ENCODE measurements at regions not wholly inside any gene's neighbourhood (a gene's known extent, or its start where the extent isn't known, plus 50 kb on each side); places are given as distances from the start of the nearest gene placed in this dataset.
A peak's percentile ranks its signal among the peaks of the same experiment; 100 is the strongest.

DNA sequence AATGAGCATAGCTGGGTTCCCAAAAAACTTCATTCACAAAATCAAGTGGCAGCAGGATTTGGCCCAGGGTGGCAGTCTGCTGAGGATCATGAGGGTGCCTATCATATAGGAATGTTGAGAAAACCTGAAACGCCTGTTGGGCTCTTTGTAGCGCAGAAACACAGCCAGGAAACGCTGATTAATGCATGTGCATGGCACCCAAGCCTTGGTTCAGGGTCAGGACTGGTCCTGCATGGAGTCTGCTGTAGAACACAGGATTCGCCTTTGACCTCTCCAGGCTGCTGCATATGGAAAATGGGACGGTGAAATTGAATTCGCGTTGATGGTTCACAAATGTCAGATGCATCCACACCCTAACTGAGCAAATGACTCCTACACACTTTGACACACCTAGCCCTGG lies 227.9 kb upstream of the COPS8 start:
- Histone ChIP-seq H3K4me3 (no peak overlapping the region), H3K4me2 (no peak overlapping the region), H3K9me3 (ENCODE audit: low read depth) (no peaks in the 10 kb centered on the region), H3K9me2 (replicated peaks; ENCODE audit: insufficient read depth) (no peaks in the 10 kb centered on the region), H4K20me1 (ENCODE audit: insufficient read depth, poor library complexity, severe bottlenecking) (no peaks in the 10 kb centered on the region), H3K36me3 (replicated peaks; ENCODE audit: insufficient read depth, low read depth) (no peaks in the 10 kb centered on the region), H3K79me2 (no peaks in the 10 kb centered on the region), H3K27me3 (no peaks in the 10 kb centered on the region), H3K4me1 (ENCODE audit: insufficient read depth) (peaks cover 15% of the 10 kb centered on the region), H3K27ac (peak overlapping the region; percentile 50), H2AFZ (no peak overlapping the region)
- TF ChIP-seq EZH2phosphoT487 (IDR thresholded peaks at IDR 0.05; ENCODE audit: low read depth, severe bottlenecking, unreplicated experiment) (no peak), CTCF (IDR thresholded peaks at IDR 0.05; ENCODE audit: poor library complexity) (no peak), EZH2 (IDR thresholded peaks at IDR 0.05; ENCODE audit: borderline replicate concordance) (no peak)
- 87% methylated on average over 7 of the region's 7 CpGs for WGBS (ENCODE audit: low lambda C conversion rate, missing lambda C conversion rate)
- no peak for DNase-seq (ENCODE audit: low spot score)

DNA sequence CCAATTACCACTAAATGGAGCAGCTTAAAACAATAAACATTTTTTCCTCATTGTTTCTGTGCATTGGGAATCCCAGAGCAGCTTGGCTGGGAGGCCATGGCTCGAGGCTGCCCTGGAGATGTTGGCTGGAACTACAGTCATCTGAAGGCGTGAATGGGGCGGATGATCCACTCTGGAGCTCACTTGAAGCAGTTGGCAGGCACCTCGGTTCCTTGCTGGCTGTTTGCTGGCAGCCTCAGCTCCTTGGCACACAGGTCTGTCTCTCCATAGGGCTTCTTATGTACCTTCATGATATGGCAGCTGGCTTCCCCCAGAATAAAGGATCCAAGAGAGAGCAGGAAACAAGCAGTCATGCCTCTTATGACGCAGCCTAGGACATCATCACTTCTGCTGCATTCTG lies 227.0 kb upstream of the COPS8 start:
- no peaks in the 10 kb centered on the region for H3K27me3 ChIP-seq
- H4K20me1 ChIP-seq (ENCODE audit: insufficient read depth, poor library complexity, severe bottlenecking), result no peaks in the 10 kb centered on the region
- no peak for TF ChIP-seq CTCF (IDR thresholded peaks at IDR 0.05; ENCODE audit: poor library complexity)
- TF ChIP-seq EZH2phosphoT487 (IDR thresholded peaks at IDR 0.05; ENCODE audit: low read depth, severe bottlenecking, unreplicated experiment), result no peak
- no peak for TF ChIP-seq EZH2 (IDR thresholded peaks at IDR 0.05; ENCODE audit: borderline replicate concordance)
- peaks cover 15% of the 10 kb centered on the region for H3K4me1 ChIP-seq (ENCODE audit: insufficient read depth)
- H3K27ac ChIP-seq, result no peak overlapping the region
- no peaks in the 10 kb centered on the region for H3K9me2 ChIP-seq (replicated peaks; ENCODE audit: insufficient read depth)
- 85% methylated on average over 5 of the region's 5 CpGs for WGBS (ENCODE audit: low lambda C conversion rate, missing lambda C conversion rate)
- no peak for DNase-seq (ENCODE audit: low spot score)
- no peaks in the 10 kb centered on the region for H3K79me2 ChIP-seq
- no peak overlapping the region for H3K4me2 ChIP-seq
- no peaks in the 10 kb centered on the region for H3K36me3 ChIP-seq (replicated peaks; ENCODE audit: insufficient read depth, low read depth)
- H3K9me3 ChIP-seq (ENCODE audit: low read depth), result no peaks in the 10 kb centered on the region
- no peak overlapping the region for H2AFZ ChIP-seq
- H3K4me3 ChIP-seq, result no peak overlapping the region

- Histone ChIP-seq H2AFZ (no peak overlapping the region), H3K9me3 (ENCODE audit: low read depth) (no peaks in the 10 kb centered on the region), H3K4me1 (ENCODE audit: insufficient read depth) (peaks cover 15% of the 10 kb centered on the region), H3K9me2 (replicated peaks; ENCODE audit: insufficient read depth) (no peaks in the 10 kb centered on the region), H3K4me2 (no peak overlapping the region), H3K27ac (no peak overlapping the region), H3K36me3 (replicated peaks; ENCODE audit: insufficient read depth, low read depth) (no peaks in the 10 kb centered on the region), H3K27me3 (no peaks in the 10 kb centered on the region), H3K79me2 (no peaks in the 10 kb centered on the region), H4K20me1 (ENCODE audit: insufficient read depth, poor library complexity, severe bottlenecking) (no peaks in the 10 kb centered on the region), H3K4me3 (no peak overlapping the region)
- TF ChIP-seq EZH2phosphoT487 (IDR thresholded peaks at IDR 0.05; ENCODE audit: low read depth, severe bottlenecking, unreplicated experiment) (no peak), EZH2 (IDR thresholded peaks at IDR 0.05; ENCODE audit: borderline replicate concordance) (no peak), CTCF (IDR thresholded peaks at IDR 0.05; ENCODE audit: poor library complexity) (no peak)
- no peak for DNase-seq (ENCODE audit: low spot score)
- 53% methylated on average over 7 of the region's 7 CpGs for WGBS (ENCODE audit: low lambda C conversion rate, missing lambda C conversion rate)
Observed at GRCh38 chr2:236859908-236860307, 225.8 kb upstream of the COPS8 start.
